ENCODE measurements at regions not wholly inside any gene's neighbourhood (a gene's known extent, or its start where the extent isn't known, plus 50 kb on each side); places are given as distances from the start of the nearest gene placed in this dataset.

- no peak for TF ChIP-seq ZNF354B (CRISPR knock-in tag; IDR thresholded peaks at IDR 0.05)
- no peak for TF ChIP-seq HNF4A (CRISPR knock-in tag; IDR thresholded peaks at IDR 0.05)
- no peak for TF ChIP-seq ASH2L (IDR thresholded peaks at IDR 0.05; ENCODE audit: insufficient read length, low read depth, low read length)
Observed at GRCh38 chr3:5499404-5499803, 311.9 kb downstream of the EDEM1 start (continued).

- H3K4me2 ChIP-seq (ENCODE audit: low read depth, low read length), result no peak overlapping the region
- FAIRE-seq (no peak), ATAC-seq (no peak), DNase-seq (ENCODE audit: low spot score) (no peak)
- TF ChIP-seq MATR3 (CRISPR knock-in tag; IDR thresholded peaks at IDR 0.05) (no peak), ZNF703 (CRISPR knock-in tag; IDR thresholded peaks at IDR 0.05; ENCODE audit: borderline replicate concordance) (no peak), AKNA (CRISPR knock-in tag; IDR thresholded peaks at IDR 0.05; ENCODE audit: borderline replicate concordance) (no peak), ATF4 (CRISPR knock-in tag; IDR thresholded peaks at IDR 0.05) (no peak), TFDP2 (CRISPR knock-in tag; IDR thresholded peaks at IDR 0.05) (no peak), BHLHE40 (IDR thresholded peaks at IDR 0.05; ENCODE audit: low read length) (no peak), ISX (CRISPR knock-in tag; conservative IDR thresholded peaks at IDR 0.05) (no peak), ELK4 (CRISPR knock-in tag; IDR thresholded peaks at IDR 0.05; ENCODE audit: borderline replicate concordance) (no peak)
- TF ChIP-seq, protein P1, sequence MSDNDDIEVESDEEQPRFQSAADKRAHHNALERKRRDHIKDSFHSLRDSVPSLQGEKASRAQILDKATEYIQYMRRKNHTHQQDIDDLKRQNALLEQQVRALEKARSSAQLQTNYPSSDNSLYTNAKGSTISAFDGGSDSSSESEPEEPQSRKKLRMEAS (IDR thresholded peaks at IDR 0.05), result no peak
- intact Hi-C loops (cut with micrococcal nuclease; ENCODE audit: unreplicated experiment), result no loop called here
- no peaks in the 10 kb centered on the region for H3K4me1 ChIP-seq (ENCODE audit: insufficient read depth, low read length)
- no peak overlapping the region for H3K27ac ChIP-seq (ENCODE audit: extremely low read length, insufficient read depth, low read length)
- no peak overlapping the region for H3K9ac ChIP-seq (ENCODE audit: insufficient read depth, low read depth, low read length)
- no peak overlapping the region for H2AFZ ChIP-seq (ENCODE audit: low read length)
- H3K79me2 ChIP-seq (ENCODE audit: insufficient read depth, low read length), result no peaks in the 10 kb centered on the region
- H4K20me1 ChIP-seq (ENCODE audit: insufficient read depth, low read length), result no peaks in the 10 kb centered on the region
- no TSS peak for BruUV-seq (replicated peaks)
- H3K9me3 ChIP-seq (ENCODE audit: low read length), result no peaks in the 10 kb centered on the region; the same call in 1 of the 2 replicates
- H3K27me3 ChIP-seq (ENCODE audit: control insufficient read depth in 1 of 2, insufficient read depth in 2 of 2, low read length in 2 of 2), result no peaks in the 10 kb centered on the region
- no peaks in the 10 kb centered on the region for H3K36me3 ChIP-seq (replicated peaks in 1 of 2; ENCODE audit: control insufficient read depth in 1 of 2, insufficient read depth in 2 of 2, low read length in 2 of 2)
- H3K4me3 ChIP-seq (replicated peaks in 1 of 3; ENCODE audit: insufficient read depth in 1 of 3, low read depth in 2 of 3, low read length in 3 of 3), result no peak overlapping the region
- WGBS (ENCODE audit: low lambda C conversion rate), result 19% methylated on average over 3 of the region's 3 CpGs
- ChIA-PET POLR2A (no interaction called here), CTCF (ENCODE audit: low intra/inter-chr PET ratio, low total read pairs) (no interaction called here)
- in situ Hi-C loops (cut with HindIII; ENCODE audit: extremely low pct_ligation_motif_present, low pct_unique_long_range_greater_than_20kb), result no loop called here
Observed at GRCh38 chr3:5503136-5503535, 315.6 kb downstream of the EDEM1 start.
